ENCODE measurements at regions not wholly inside any gene's neighbourhood (a gene's known extent, or its start where the extent isn't known, plus 50 kb on each side); places are given as distances from the start of the nearest gene placed in this dataset.

DNA sequence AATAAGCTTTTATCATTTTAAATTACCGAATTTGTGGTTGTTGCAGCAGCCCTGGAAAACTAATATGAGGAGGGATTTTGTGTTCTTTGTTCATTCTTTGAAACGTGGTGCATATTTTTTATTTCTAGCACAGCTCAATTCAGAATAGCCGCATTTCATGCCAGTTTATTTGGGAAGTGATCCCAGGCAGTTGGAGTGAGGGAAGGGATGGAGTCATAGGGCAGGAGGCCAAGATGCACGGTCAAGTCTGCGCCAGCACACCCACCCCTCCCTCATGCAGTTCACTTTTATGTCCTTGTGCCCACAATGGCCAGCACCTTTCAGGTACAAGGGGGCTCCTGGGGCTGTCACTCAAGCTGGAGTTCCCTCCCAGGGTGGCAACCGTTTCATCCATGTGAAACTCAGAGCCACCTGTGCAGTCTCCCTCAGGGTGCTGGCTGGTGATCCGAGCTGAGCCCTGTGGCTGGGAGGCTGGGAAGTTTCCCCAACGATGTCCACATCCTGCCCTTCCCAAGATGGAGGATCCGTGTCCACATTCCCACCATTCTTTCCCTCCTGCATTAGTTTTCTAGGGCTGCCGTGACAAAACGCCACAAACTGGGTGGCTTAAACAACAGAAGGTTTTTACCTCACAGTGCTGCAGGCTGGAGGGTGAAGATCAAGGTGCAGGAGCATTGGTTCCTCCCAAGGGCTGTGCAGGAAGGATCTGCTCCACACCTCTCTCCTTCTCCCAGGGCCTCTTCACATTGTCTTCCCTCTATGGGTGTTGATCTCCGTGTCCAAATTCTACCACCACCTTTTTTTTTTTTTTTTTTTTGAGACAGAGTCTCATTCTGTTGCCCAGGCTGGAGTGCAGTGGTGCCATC is 68.5 kb upstream of the ITGA6 start:
- Mint-ChIP-seq H3K27me3 (no peaks in the 10 kb centered on the region), H3K27ac (no peak overlapping the region), H3K4me3 (no peak overlapping the region), H3K9me3 (no peaks in the 10 kb centered on the region), H3K4me1 (ENCODE audit: low read depth) (no peaks in the 10 kb centered on the region), H3K36me3 (ENCODE audit: low read depth) (no peaks in the 10 kb centered on the region)
- ChIA-PET CTCF (no interaction called here), POLR2A (no interaction called here)
- TF ChIP-seq CTCF (IDR thresholded peaks at IDR 0.05): no peak
- intact Hi-C loops (cut with micrococcal nuclease): no loop called here
- DNase-seq (no peak), ATAC-seq (no peak)

DNA sequence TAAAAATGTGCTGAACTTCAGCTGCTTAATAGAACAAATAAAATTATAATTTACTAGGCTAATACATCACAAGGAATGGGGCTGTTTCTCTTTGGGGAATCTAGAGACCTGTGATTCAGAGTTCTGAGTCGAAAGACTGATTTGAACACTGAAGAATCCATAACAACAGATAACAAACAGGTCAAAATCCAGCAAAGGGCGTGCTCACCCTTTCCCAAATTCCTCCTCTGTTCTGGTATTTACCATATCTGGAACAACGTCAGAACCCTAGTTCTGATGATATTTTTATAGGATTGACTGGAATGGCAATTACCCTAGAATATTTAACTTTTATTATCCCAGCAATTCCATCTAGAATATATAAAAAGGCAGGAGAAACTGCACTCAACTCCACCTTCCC is 66.0 kb upstream of the ITGA6 start:
- no peak for ATAC-seq

GRCh38 chr2:172361840-172362239 is 65.5 kb upstream of the ITGA6 start:
- ChIA-PET CTCF (interaction anchor here (1.3 kb wide), 1 partner anchor 99 kb away, joined by 5 read pairs; no protein-coding TSS in a partner anchor), POLR2A (no interaction called here)
- no peak for DNase-seq
- intact Hi-C loops (cut with micrococcal nuclease): no loop called here
- Mint-ChIP-seq H3K9me3 (no peaks in the 10 kb centered on the region), H3K27ac (no peak overlapping the region), H3K36me3 (ENCODE audit: low read depth) (no peaks in the 10 kb centered on the region), H3K4me3 (no peak overlapping the region), H3K4me1 (ENCODE audit: low read depth) (no peaks in the 10 kb centered on the region), H3K27me3 (no peaks in the 10 kb centered on the region)
- ATAC-seq: no peak
- TF ChIP-seq CTCF (IDR thresholded peaks at IDR 0.05): no peak

More for the DNA sequence above, 66.0 kb upstream of the ITGA6 start:
- Mint-ChIP-seq H3K27ac (no peak overlapping the region), H3K27me3 (no peaks in the 10 kb centered on the region), H3K4me3 (no peak overlapping the region), H3K36me3 (ENCODE audit: low read depth) (no peaks in the 10 kb centered on the region), H3K9me3 (no peaks in the 10 kb centered on the region), H3K4me1 (ENCODE audit: low read depth) (no peaks in the 10 kb centered on the region)
- intact Hi-C loops (cut with micrococcal nuclease): no loop called here
- no peak for DNase-seq
- ChIA-PET POLR2A (no interaction called here), CTCF (interaction anchor here (1.3 kb wide), 1 partner anchor 100 kb away, joined by 5 read pairs; no protein-coding TSS in a partner anchor)
- no peak for TF ChIP-seq CTCF (IDR thresholded peaks at IDR 0.05)

DNA sequence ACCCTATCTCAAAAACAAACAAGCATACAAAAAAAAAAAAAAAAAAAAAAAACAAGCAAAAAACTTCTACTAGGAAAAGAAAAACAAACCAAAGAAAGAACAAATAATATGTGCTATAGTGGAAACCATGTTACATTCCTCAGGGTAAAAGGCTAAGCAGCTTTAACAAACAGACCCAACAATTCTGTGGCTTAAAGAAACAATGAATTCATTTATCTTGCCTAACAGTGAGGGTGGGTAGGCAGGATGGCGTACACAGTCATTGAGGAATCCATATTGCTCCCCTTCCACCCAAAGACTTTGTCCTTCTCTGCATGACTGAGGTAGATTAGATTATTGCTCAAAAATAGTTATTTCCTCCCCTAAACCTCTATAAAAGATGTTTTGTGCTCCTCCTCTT is 63.1 kb upstream of the ITGA6 start:
- H3K36me3 Mint-ChIP-seq (ENCODE audit: low read depth): no peaks in the 10 kb centered on the region
- H3K4me1 Mint-ChIP-seq (ENCODE audit: low read depth): no peaks in the 10 kb centered on the region
- peaks cover 7% of the 10 kb centered on the region for H3K9me3 Mint-ChIP-seq
- H3K4me3 Mint-ChIP-seq: no peak overlapping the region
- ChIA-PET POLR2A (no interaction called here), CTCF (interaction anchor here (1.5 to 2.0 kb wide), 2 partner anchors 97 to 102 kb away, joined by 5 to 7 read pairs; no protein-coding TSS in a partner anchor)
- intact Hi-C loops (cut with micrococcal nuclease): no loop called here
- H3K27me3 Mint-ChIP-seq: no peaks in the 10 kb centered on the region
- ATAC-seq (no peak), DNase-seq (no peak)
- no peak overlapping the region for H3K27ac Mint-ChIP-seq
- no peak for TF ChIP-seq CTCF (IDR thresholded peaks at IDR 0.05)

- ChIA-PET CTCF (interaction anchor here (0.9 kb wide), 1 partner anchor 11 kb away, joined by 5 read pairs; no protein-coding TSS in a partner anchor), POLR2A (no interaction called here)
- H3K27ac Mint-ChIP-seq: no peak overlapping the region
- no peaks in the 10 kb centered on the region for H3K27me3 Mint-ChIP-seq
- H3K4me3 Mint-ChIP-seq: no peak overlapping the region
- no peaks in the 10 kb centered on the region for H3K36me3 Mint-ChIP-seq (ENCODE audit: low read depth)
- intact Hi-C loops (cut with micrococcal nuclease): no loop called here
- peaks cover 3% of the 10 kb centered on the region for H3K4me1 Mint-ChIP-seq (ENCODE audit: low read depth)
- TF ChIP-seq CTCF (IDR thresholded peaks at IDR 0.05): no peak
- DNase-seq (no peak), ATAC-seq (no peak)
- H3K9me3 Mint-ChIP-seq: peaks cover 11% of the 10 kb centered on the region
Measured at GRCh38 chr2:172366596-172367150, 60.7 kb upstream of the ITGA6 start.
